AG09309 (cell line): ENCODE measurements at regions not wholly inside any gene's neighbourhood (a gene's known extent, or its start where the extent isn't known, plus 50 kb on each side); places are given as distances from the start of the nearest gene placed in this dataset.

Source experiments
- DNase-seq: peaks from one replicate; pipeline ENCODE4 v3.0.0-alpha.2; 2010; ENCODE audit warnings: low read depth
- H3K4me3 ChIP-seq: 2 replicates; pipeline ENCODE4 v1.5.1; 2011; ENCODE audit warnings: mild to moderate bottlenecking, low read depth, low read length, moderate library complexity; ENCODE audit not compliant: control insufficient read depth
- CTCF ChIP-seq: IDR thresholded peaks from 2 replicates; pipeline ENCODE4 v1.5.1; 2011; ENCODE audit warnings: mild to moderate bottlenecking, low read depth, low read length, inconsistent platforms; ENCODE audit not compliant: insufficient read depth, control insufficient read depth; ENCODE audit errors: missing control alignments

GRCh38 chr14:101096551-101096950 is 193.0 kb upstream of the RTL1 start:
- TF ChIP-seq CTCF = no peak
- no peak for DNase-seq
- H3K4me3 ChIP-seq = no peak overlapping the region

GRCh38 chr14:101097109-101097793 is 193.7 kb upstream of the RTL1 start:
- H3K4me3 ChIP-seq = no peak overlapping the region
- no peak for TF ChIP-seq CTCF
- DNase-seq = no peak

GRCh38 chr14:101098177-101098576 is 194.7 kb upstream of the RTL1 start:
- H3K4me3 ChIP-seq = no peak overlapping the region
- no peak for DNase-seq
- no peak for TF ChIP-seq CTCF

- no peak for TF ChIP-seq CTCF
- H3K4me3 ChIP-seq = no peak overlapping the region
- no peak for DNase-seq
Observed at GRCh38 chr14:101098641-101099040, 195.1 kb upstream of the RTL1 start.

GRCh38 chr14:101101456-101102056 is 198.0 kb upstream of the RTL1 start:
- DNase-seq = no peak
- H3K4me3 ChIP-seq = no peak overlapping the region
- no peak for TF ChIP-seq CTCF

GRCh38 chr14:101102875-101103274 is 199.4 kb upstream of the RTL1 start:
- no peak for DNase-seq
- TF ChIP-seq CTCF = no peak
- no peak overlapping the region for H3K4me3 ChIP-seq

- H3K4me3 ChIP-seq = no peak overlapping the region
- TF ChIP-seq CTCF = no peak
- no peak for DNase-seq
Observed at GRCh38 chr14:101103321-101103901, 199.9 kb upstream of the RTL1 start.
